HepG2 (cell line): ENCODE measurements at regions not wholly inside any gene's neighbourhood (a gene's known extent, or its start where the extent isn't known, plus 50 kb on each side); places are given as distances from the start of the nearest gene placed in this dataset.
A peak's percentile ranks its signal among the peaks of the same experiment; 100 is the strongest.

Experiments
- ATAC-seq: fragments of 200-7000 bp; cut with Tn5 transposase; 3 replicates; pipeline ENCODE4 v1.9.1; 2020; ENCODE audit warnings: mild to moderate bottlenecking, moderate library complexity
- BruUV-seq: library from RNA; stranded (reverse); fragments of 400-500 nt; replicated peaks from 2 replicates; lab custom pipeline; 2021; lab: Mats Ljungman, UMichigan
- CTCF ChIA-PET: fragments of 300-600 bp; formaldehyde crosslinking; extraction: SDS; loops from one replicate; lab custom pipeline; 2021; ENCODE audit warnings: low total read pairs, inconsistent platforms, low intra/inter-chr PET ratio; lab: Yijun Ruan, JAX
- POLR2A ChIA-PET: fragments of 350-600 bp; sonication (Branson Sonifier 250); formaldehyde crosslinking; loops from one replicate; lab custom pipeline; 2020; ENCODE audit warnings: antibody characterized with exemption, inconsistent platforms; lab: Yijun Ruan, JAX
- DNase-seq: peaks from one replicate; pipeline ENCODE4 v3.0.0-alpha.2; 2015; ENCODE audit warnings: low spot score
- FAIRE-seq: peaks from 3 replicates; lab custom pipeline; 2011; peaks lifted over from hg19 to GRCh38; lab: Jason Lieb, UNC
- H2AFZ ChIP-seq: one replicate; pipeline ENCODE4 v1.6.1; 2011; ENCODE audit warnings: low read length, inconsistent platforms
- H3K27ac ChIP-seq: fragments of 300-600 bp; 3 replicates; pipeline ENCODE4 v1.8.0; 2011; ENCODE audit warnings: mixed run types, mild to moderate bottlenecking, mixed read lengths, low read length, inconsistent platforms; ENCODE audit not compliant: insufficient read depth; ENCODE audit errors: extremely low read length
- H3K27me3 ChIP-seq, 2 experiments: fragments of 200-600 bp in 1 of 2; 2 replicates in 1 of 2; 3 replicates in 1 of 2; pipeline versions ENCODE4 v1.6.0 to v1.8.0; 2011; ENCODE audit warnings: low read length in 2 of 2, mild to moderate bottlenecking in 2 of 2, moderate library complexity in 2 of 2, inconsistent platforms in 1 of 2; ENCODE audit not compliant: insufficient read depth in 2 of 2, control insufficient read depth in 1 of 2
- H3K36me3 ChIP-seq, 2 experiments: fragments of 200-600 bp in 1 of 2; replicated peaks in 1 of 2; 2 replicates in 1 of 2; 3 replicates in 1 of 2; pipeline versions ENCODE4 v1.5.1 to v1.8.0; 2011; ENCODE audit warnings: low read length in 2 of 2, inconsistent platforms in 1 of 2; ENCODE audit not compliant: insufficient read depth in 2 of 2, control insufficient read depth in 1 of 2
- H3K4me1 ChIP-seq: 2 replicates; pipeline ENCODE4 v1.5.1; 2012; ENCODE audit warnings: low read length, inconsistent platforms; ENCODE audit not compliant: insufficient read depth
- H3K4me2 ChIP-seq: 2 replicates; pipeline ENCODE4 v1.6.0; 2011; ENCODE audit warnings: low read depth, low read length, inconsistent platforms
- H3K4me3 ChIP-seq, 3 experiments: fragments of 200-600 bp in 1 of 3; sonication (generic), shearing (Covaris generic) in 1 of 3; replicated peaks in 1 of 3; 2 replicates each; pipeline ENCODE4 v1.5.1; 2011 to 2016; ENCODE audit warnings: low read length in 3 of 3, inconsistent platforms in 2 of 3, low read depth in 2 of 3, mild to moderate bottlenecking in 2 of 3, control low read depth in 1 of 3, mixed read lengths in 1 of 3; ENCODE audit not compliant: insufficient read depth in 1 of 3
- H3K79me2 ChIP-seq: one replicate; pipeline ENCODE4 v1.6.1; 2011; ENCODE audit warnings: low read length, inconsistent platforms; ENCODE audit not compliant: insufficient read depth
- H3K9ac ChIP-seq: 2 replicates; pipeline ENCODE4 v1.6.0; 2011; ENCODE audit warnings: mild to moderate bottlenecking, low read depth, low read length, inconsistent platforms; ENCODE audit not compliant: insufficient read depth
- H3K9me3 ChIP-seq: 2 replicates; pipeline ENCODE4 v1.5.1; 2012; ENCODE audit warnings: mild to moderate bottlenecking, low read length
- H4K20me1 ChIP-seq: 2 replicates; pipeline ENCODE4 v1.6.0; 2011; ENCODE audit warnings: inconsistent platforms, mild to moderate bottlenecking, low read length, moderate library complexity; ENCODE audit not compliant: insufficient read depth
- HOMEZ ChIP-seq: IDR thresholded peaks from 2 replicates; pipeline ENCODE4 v1.6.1; 2016; ENCODE audit warnings: low read depth
- KLF11 ChIP-seq: IDR thresholded peaks from 2 replicates; pipeline ENCODE4 v1.6.1; 2016; ENCODE audit warnings: missing compliant biosample characterization
- MAFF ChIP-seq: IDR thresholded peaks from 2 replicates; pipeline ENCODE4 v1.6.1; 2011; ENCODE audit warnings: low read depth, low read length, improper control_type of control experiment
- SETDB1 ChIP-seq: sonication (generic); formaldehyde crosslinking; IDR thresholded peaks from 2 replicates; pipeline ENCODE4 v1.5.1; 2020; ENCODE audit warnings: missing genetic modification reagents, mild to moderate bottlenecking, borderline replicate concordance
- SNAPC4 ChIP-seq: sonication (generic); formaldehyde crosslinking; IDR thresholded peaks from 2 replicates; pipeline ENCODE4 v1.4.0; 2020; ENCODE audit warnings: mild to moderate bottlenecking, missing genetic modification reagents
- TEAD3 ChIP-seq: optimal IDR thresholded peaks from 2 replicates; pipeline ENCODE3; 2016; ENCODE audit warnings: borderline replicate concordance
- ZGPAT ChIP-seq: IDR thresholded peaks from 2 replicates; pipeline ENCODE4 v1.6.1; 2016; ENCODE audit warnings: mild to moderate bottlenecking
- ZNF12 ChIP-seq: sonication (generic); formaldehyde crosslinking; IDR thresholded peaks from 2 replicates; pipeline ENCODE4 v1.5.0; 2020; ENCODE audit warnings: missing genetic modification reagents
- ZNF17 ChIP-seq: sonication (generic); formaldehyde crosslinking; IDR thresholded peaks from 2 replicates; pipeline ENCODE4 v1.5.0; 2020; ENCODE audit warnings: mild to moderate bottlenecking, missing genetic modification reagents
- ZNF234 ChIP-seq: sonication (generic); formaldehyde crosslinking; conservative IDR thresholded peaks from 2 replicates; pipeline ENCODE4 v1.5.1; 2020; ENCODE audit warnings: mild to moderate bottlenecking, missing genetic modification reagents
- WGBS: methylation state at CpG from one replicate; pipeline ENCODE4 v1.1.6; 2017; ENCODE audit warnings: low lambda C conversion rate; 5-methylcytosine and 5-hydroxymethylcytosine counted together
- in situ Hi-C: cut with HindIII; loops from 2 replicates; pipeline ENCODE4 v1.10.0; 2017; ENCODE audit warnings: low pct_unique_long_range_greater_than_20kb; ENCODE audit not compliant: extremely low pct_ligation_motif_present
- intact Hi-C: fragments of 100-400 bp; cut with micrococcal nuclease; formaldehyde crosslinking; loops from one replicate; pipeline ENCODE4 v1.10.0; 2022; ENCODE audit not compliant: unreplicated experiment

- TF ChIP-seq MAFF: peak; percentile 22; the same call in 1 of the 2 replicates
These were observed 63.3 kb downstream of the ILRUN start (continued) for GRCh38 chr6:34633256-34633655.

GRCh38 chr6:34630040-34630439 lies 66.5 kb downstream of the ILRUN start:
- Histone ChIP-seq H3K36me3 (peaks cover 3 to 9% of the 10 kb centered on the region in 2 experiments; a peak in 4 of 5 replicates), H3K27me3 (no peaks in the 10 kb centered on the region), H3K4me1 (peaks cover 6% of the 10 kb centered on the region), H3K27ac (no peak overlapping the region), H2AFZ (no peak overlapping the region), H3K4me3 (no peak overlapping the region), H3K9me3 (no peaks in the 10 kb centered on the region), H3K79me2 (peaks cover 2% of the 10 kb centered on the region), H4K20me1 (peaks cover 3% of the 10 kb centered on the region; the same call in 1 of the 2 replicates), H3K4me2 (no peak overlapping the region), H3K9ac (no peak overlapping the region)
- ChIA-PET POLR2A (no interaction called here), CTCF (no interaction called here)
- DNase-seq (peak; percentile 62), ATAC-seq (no peak), FAIRE-seq (no peak)
- no TSS peak for BruUV-seq
- intact Hi-C loops: no loop called here
- TF ChIP-seq ZNF12 (CRISPR knock-in tag) (peak; percentile 48; the same call in 1 of the 2 replicates), HOMEZ (CRISPR knock-in tag) (peak; percentile 38; the same call in 1 of the 2 replicates), TEAD3 (CRISPR knock-in tag) (no peak)
- in situ Hi-C loops: no loop called here
- 87% methylated on average over 6 of the region's 6 CpGs for WGBS

- DNase-seq: no peak
- peaks cover 3% of the 10 kb centered on the region; the same call in 1 of the 2 replicates for H4K20me1 ChIP-seq
- peaks cover 2% of the 10 kb centered on the region for H3K79me2 ChIP-seq
- no peak overlapping the region for H3K4me2 ChIP-seq
- H3K36me3 ChIP-seq: peaks cover 3 to 4% of the 10 kb centered on the region in 2 experiments
- H3K9ac ChIP-seq: no peak overlapping the region
- BruUV-seq: no TSS peak
- no peaks in the 10 kb centered on the region for H3K27me3 ChIP-seq
- 95% methylated on average over 3 of the region's 3 CpGs for WGBS
- H3K9me3 ChIP-seq: no peaks in the 10 kb centered on the region
- intact Hi-C loops (no loop called here), in situ Hi-C loops (no loop called here)
- H2AFZ ChIP-seq: no peak overlapping the region
- H3K4me1 ChIP-seq: peaks cover 6% of the 10 kb centered on the region
- no peak for ATAC-seq
- H3K4me3 ChIP-seq: no peak overlapping the region
- no peak overlapping the region for H3K27ac ChIP-seq
- CTCF ChIA-PET: no interaction called here
- POLR2A ChIA-PET: no interaction called here
- no peak for FAIRE-seq
- TF ChIP-seq ZNF17 (CRISPR knock-in tag): no peak
- TF ChIP-seq SNAPC4 (CRISPR knock-in tag): no peak
- TF ChIP-seq ZNF234 (CRISPR knock-in tag): no peak
- TF ChIP-seq SETDB1 (CRISPR knock-in tag): no peak
- no peak for TF ChIP-seq KLF11
- TF ChIP-seq ZGPAT (CRISPR knock-in tag): no peak
These were observed 69.3 kb downstream of the ILRUN start for GRCh38 chr6:34627296-34627695.
